IPS DF 19.7 (cell line): ENCODE measurements at regions not wholly inside any gene's neighbourhood (a gene's known extent, or its start where the extent isn't known, plus 50 kb on each side); places are given as distances from the start of the nearest gene placed in this dataset.

Experiments used
- DNase-seq: peaks from one replicate; pipeline ENCODE4 v3.0.0-alpha.2; 2013; ENCODE audit warnings: low read depth, low spot score

DNA sequence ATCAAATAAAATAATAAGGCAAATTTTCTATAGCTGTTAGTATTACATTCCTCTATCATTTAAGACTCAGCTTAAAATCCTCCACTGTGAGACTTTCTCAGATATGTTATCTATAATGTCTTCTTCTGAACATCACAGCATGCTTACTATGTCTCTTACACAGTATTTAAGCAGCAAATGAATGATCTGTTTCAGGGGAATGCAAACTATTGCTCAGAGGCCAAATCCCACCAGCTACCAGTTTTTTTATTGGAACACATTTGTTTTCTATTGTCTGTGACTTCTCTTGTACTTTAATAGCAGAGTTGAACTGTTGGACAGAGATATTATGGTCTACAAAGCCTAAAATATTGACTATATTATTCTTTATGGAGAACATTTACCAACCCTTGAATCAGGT is 59.6 kb downstream of the C3orf38 start:
- no peak for DNase-seq

GRCh38 chr3:88211096-88211890 is 61.5 kb downstream of the C3orf38 start:
- no peak for DNase-seq

DNA sequence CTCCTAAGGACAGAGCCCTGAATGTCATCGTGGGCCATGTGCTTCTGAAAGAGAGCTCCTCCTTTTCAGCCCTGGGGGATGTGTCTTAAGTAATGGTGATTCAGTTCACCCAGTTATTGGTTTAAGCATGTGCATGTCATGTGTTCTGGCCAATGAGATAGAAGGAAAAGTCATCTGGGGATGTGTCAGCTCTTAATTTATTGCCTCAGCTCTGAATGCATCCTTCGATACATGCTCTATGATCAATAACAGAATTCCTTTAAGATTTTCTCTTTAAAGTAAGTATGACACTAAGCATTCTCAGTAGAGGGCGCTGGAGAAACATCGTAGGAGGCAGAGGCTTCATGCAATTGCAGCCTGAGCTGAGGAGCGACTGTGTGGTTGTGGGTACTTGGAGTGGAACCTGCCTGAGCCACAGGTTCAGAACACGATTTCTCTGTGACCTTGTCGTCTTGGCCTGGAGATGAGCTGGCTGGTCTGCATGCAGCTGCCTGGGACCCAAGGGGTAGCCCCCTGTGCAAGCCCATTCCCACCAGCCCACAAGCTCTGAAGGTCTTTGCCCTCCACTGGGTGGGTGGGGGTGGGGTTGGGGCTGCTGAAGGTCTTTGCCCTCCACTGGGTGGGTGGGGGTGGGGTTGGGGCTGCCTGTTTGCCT is 69.5 kb downstream of the C3orf38 start:
- DNase-seq, result no peak

DNA sequence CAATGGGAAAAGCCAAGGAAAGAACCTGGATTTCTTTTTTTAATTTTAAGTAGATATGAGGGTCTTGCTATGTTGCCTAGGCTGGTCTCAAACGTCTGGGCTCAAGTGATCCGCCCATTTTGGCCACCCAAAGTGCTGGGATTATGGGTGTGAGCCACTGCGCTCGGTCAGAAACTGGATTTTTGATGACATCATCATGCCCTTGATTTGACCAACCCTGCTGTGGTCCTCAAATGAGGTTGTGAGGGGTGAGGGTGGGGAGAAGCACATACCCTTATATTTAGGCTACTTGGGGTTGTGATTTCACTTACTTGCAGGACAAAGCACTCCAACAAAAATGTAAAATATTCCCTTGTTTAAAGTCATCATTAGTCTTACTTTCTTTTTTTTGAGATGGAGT is 70.4 kb downstream of the C3orf38 start:
- DNase-seq, result no peak

- DNase-seq, result no peak
Observed at GRCh38 chr3:88221726-88222125, 72.0 kb downstream of the C3orf38 start.

GRCh38 chr3:88222343-88222742 is 72.6 kb downstream of the C3orf38 start:
- no peak for DNase-seq

GRCh38 chr3:88225326-88226008 is 75.7 kb downstream of the C3orf38 start:
- DNase-seq, result no peak

GRCh38 chr3:88226910-88227309 is 77.2 kb downstream of the C3orf38 start:
- DNase-seq, result no peak

DNA sequence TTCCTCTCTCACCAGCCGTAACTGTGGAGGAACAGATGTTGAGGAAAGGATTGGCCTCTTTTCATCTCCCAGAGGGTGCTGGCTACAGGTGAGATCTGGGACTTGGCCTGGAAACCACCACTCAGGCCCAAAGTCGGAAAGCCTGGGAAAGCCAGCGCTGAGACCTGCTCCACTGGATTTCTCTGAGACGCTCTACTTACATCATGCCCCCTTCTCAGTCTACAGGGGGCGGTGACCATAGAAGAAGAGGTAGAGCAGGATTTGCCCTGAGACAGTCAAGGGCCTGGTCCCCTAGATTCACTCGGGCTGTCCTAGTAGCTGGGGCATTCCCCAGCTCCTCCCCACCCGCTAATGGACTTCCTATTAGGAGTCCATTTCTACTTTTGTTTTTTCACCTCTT is 80.9 kb downstream of the C3orf38 start:
- no peak for DNase-seq

DNA sequence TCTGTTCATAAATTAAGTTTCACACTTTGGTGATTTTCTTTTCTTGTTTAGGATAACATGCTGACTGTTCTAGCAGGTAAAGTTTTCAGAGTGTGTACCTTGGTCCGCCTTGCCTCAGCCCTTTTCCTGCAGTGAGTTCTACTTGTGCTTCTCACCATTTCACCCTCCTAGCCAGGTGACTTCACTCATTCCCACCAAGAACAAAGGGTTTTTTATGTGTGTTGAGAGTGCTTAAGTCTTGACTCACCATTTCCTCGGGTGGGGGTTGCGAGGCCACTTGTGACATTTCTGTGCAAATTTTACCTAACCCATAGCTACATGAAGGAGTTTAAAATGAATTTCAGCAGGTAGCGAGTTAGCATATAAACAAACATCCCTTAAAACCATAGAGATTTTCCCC is 81.4 kb downstream of the C3orf38 start:
- DNase-seq, result peak; percentile 9

DNA sequence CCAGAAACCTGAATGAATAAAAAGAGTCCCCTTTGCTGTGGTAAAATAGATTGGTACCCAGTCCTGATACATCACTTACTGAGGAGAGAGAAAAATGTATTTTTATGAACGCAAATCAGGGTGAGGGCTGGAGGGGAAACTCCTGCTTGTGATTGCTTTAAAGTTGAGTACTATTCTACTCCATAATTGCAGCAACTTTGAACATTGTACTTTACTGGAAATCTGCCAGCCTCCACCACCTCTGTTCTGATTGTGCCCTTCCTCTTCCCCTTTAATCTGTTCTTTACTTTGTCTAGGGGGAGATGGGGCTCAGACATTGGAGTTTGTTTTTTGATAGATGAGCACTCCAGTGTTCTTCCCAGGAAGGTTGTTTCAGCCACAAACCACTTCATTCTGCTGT is 81.9 kb downstream of the C3orf38 start:
- DNase-seq, result no peak

- DNase-seq, result no peak
Observed at GRCh38 chr3:88235102-88235501, 85.3 kb downstream of the C3orf38 start.

- no peak for DNase-seq
Observed at GRCh38 chr3:88239870-88240269, 90.1 kb downstream of the C3orf38 start.

- no peak for DNase-seq
Observed at GRCh38 chr3:88248658-88249057, 98.9 kb downstream of the C3orf38 start.

- DNase-seq, result no peak
Observed at GRCh38 chr3:88259045-88259444, 109.3 kb downstream of the C3orf38 start.

DNA sequence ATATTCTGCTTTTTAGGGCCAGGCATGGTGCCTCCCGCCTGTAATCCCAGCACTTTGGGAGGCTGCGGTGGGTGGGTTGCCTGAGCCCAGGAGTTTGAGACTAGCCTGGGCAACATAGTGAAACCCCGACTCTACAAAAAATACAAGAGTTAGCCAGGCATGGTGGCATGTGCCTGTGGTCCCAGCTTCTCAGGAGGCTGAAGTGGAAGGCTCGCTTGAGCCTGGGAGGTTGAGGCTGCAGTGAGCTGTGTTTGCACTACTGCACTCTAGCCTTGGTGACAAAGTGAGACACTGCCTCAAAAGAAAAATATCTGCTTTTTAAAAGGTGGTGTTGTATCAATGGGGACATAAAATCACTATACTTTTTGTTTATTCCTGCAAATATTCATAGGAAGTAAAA is 112.8 kb downstream of the C3orf38 start:
- DNase-seq, result no peak

GRCh38 chr3:88263417-88264100 is 113.8 kb downstream of the C3orf38 start:
- DNase-seq, result no peak

- DNase-seq, result no peak
Observed at GRCh38 chr3:88267441-88267840, 117.7 kb downstream of the C3orf38 start.

- no peak for DNase-seq
Observed at GRCh38 chr3:88267847-88268246, 118.1 kb downstream of the C3orf38 start.

DNA sequence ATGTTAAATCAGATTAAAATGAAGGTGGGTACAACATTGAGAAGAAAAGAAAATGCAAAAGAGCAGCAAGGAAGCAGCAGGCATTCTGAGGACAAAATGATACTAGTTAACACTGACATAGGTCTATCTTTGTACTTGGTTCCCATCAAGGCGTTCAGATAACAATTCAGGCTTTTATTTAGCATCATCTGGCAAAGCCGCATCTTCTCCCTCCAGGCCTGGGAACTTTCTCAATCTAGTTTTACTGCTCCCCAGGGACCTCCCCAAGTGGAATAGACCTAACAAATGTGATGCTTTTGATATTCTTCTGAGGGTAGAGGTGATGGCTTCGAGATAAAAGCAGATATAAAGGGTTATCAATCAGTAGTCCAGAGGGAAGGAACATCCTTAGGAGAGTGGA is 130.6 kb downstream of the C3orf38 start:
- DNase-seq, result no peak

- no peak for DNase-seq
Observed at GRCh38 chr3:88282528-88283241, 132.9 kb downstream of the C3orf38 start.

- DNase-seq, result no peak
Observed at GRCh38 chr3:88283242-88283592, 133.5 kb downstream of the C3orf38 start.
